ENCODE measurements at regions not wholly inside any gene's neighbourhood (a gene's known extent, or its start where the extent isn't known, plus 50 kb on each side); places are given as distances from the start of the nearest gene placed in this dataset.

GRCh38 chr5:6000867-6001266 lies 377.5 kb downstream of the MED10 start:
- TF ChIP-seq CTCF (IDR thresholded peaks at IDR 0.05) (no peak), POLR2A (IDR thresholded peaks at IDR 0.05) (no peak)

Data from Peyer's patch (tissue), 4 donors.